MCF 10A (cell line): ENCODE measurements at regions not wholly inside any gene's neighbourhood (a gene's known extent, or its start where the extent isn't known, plus 50 kb on each side); places are given as distances from the start of the nearest gene placed in this dataset.

Experiments
- BruUV-seq: library from RNA; stranded (reverse); fragments of 400-500 nt; replicated peaks from 2 replicates; lab custom pipeline; 2021; lab: Mats Ljungman, UMichigan
- CTCF ChIA-PET: fragments of 300-600 bp; sonication (Branson Sonifier 250); formaldehyde crosslinking; extraction: SDS; loops from one replicate; lab custom pipeline; 2021; ENCODE audit warnings: antibody characterized with exemption, inconsistent platforms; lab: Yijun Ruan, JAX
- POLR2A ChIA-PET: fragments of 300-600, 350-650 bp; sonication (Branson Sonifier 250); formaldehyde crosslinking; extraction: SDS; loops from one replicate; lab custom pipeline; 2020; ENCODE audit warnings: antibody characterized with exemption, inconsistent platforms; lab: Yijun Ruan, JAX
- DNase-seq: peaks from one replicate; pipeline ENCODE4 v3.0.0-alpha.2; 2018; ENCODE audit not compliant: unreplicated experiment
- H3K27ac Mint-ChIP-seq: one replicate; pipeline ENCODE4 v1.8.0; 2022; ENCODE audit warnings: mild to moderate bottlenecking, low read depth, mixed read lengths; ENCODE audit not compliant: unreplicated experiment
- H3K27me3 Mint-ChIP-seq: one replicate; pipeline ENCODE4 v1.8.0; 2022; ENCODE audit warnings: mixed read lengths; ENCODE audit not compliant: insufficient read depth, unreplicated experiment
- H3K36me3 Mint-ChIP-seq: one replicate; pipeline ENCODE4 v1.8.0; 2022; ENCODE audit warnings: mild to moderate bottlenecking, moderate library complexity, mixed read lengths; ENCODE audit not compliant: insufficient read depth, unreplicated experiment
- H3K4me1 Mint-ChIP-seq: one replicate; pipeline ENCODE4 v1.8.0; 2022; ENCODE audit warnings: mixed read lengths; ENCODE audit not compliant: insufficient read depth, unreplicated experiment
- H3K4me3 Mint-ChIP-seq: one replicate; pipeline ENCODE4 v1.8.0; 2022; ENCODE audit warnings: mild to moderate bottlenecking, moderate library complexity, mixed read lengths; ENCODE audit not compliant: unreplicated experiment
- H3K9me3 Mint-ChIP-seq: one replicate; pipeline ENCODE4 v1.8.0; 2022; ENCODE audit warnings: mixed read lengths; ENCODE audit not compliant: unreplicated experiment
- CTCF ChIP-seq: fragments of 200-600 bp; IDR thresholded peaks from one replicate; pipeline ENCODE4 v1.8.0; 2022; ENCODE audit warnings: antibody characterized with exemption, mild to moderate bottlenecking; ENCODE audit not compliant: unreplicated experiment
- intact Hi-C: fragments of 100-400 bp; cut with micrococcal nuclease; formaldehyde crosslinking; loops from 2 replicates; pipeline ENCODE4 v1.14.1; 2022

- H3K27me3 Mint-ChIP-seq, result no peaks in the 10 kb centered on the region
- CTCF ChIA-PET, result interaction anchor here (0.6 kb wide), 1 partner anchor 135 kb away, joined by 3 read pairs; no protein-coding TSS in a partner anchor
- POLR2A ChIA-PET, result interaction anchor here (0.6 kb wide), 1 partner anchor 242 kb away, joined by 3 read pairs; no protein-coding TSS in a partner anchor
- intact Hi-C loops, result no loop called here
- H3K36me3 Mint-ChIP-seq, result no peaks in the 10 kb centered on the region
- BruUV-seq, result no TSS peak
- no peak overlapping the region for H3K4me3 Mint-ChIP-seq
- no peak for TF ChIP-seq CTCF
- H3K4me1 Mint-ChIP-seq, result peaks cover 1% of the 10 kb centered on the region
- no peak for DNase-seq
- no peak overlapping the region for H3K27ac Mint-ChIP-seq
- no peaks in the 10 kb centered on the region for H3K9me3 Mint-ChIP-seq
Measured at GRCh38 chr9:106724566-106724965, 138.4 kb upstream of the ZNF462 start.

- TF ChIP-seq CTCF, result no peak
- ChIA-PET CTCF (interaction anchor here (0.8 kb wide), 1 partner anchor 71 kb away, joined by 3 read pairs; no protein-coding TSS in a partner anchor), POLR2A (interaction anchor here (1.2 kb wide), 1 partner anchor 9 kb away, joined by 3 read pairs; no protein-coding TSS in a partner anchor)
- DNase-seq, result no peak
- BruUV-seq, result no TSS peak
- Mint-ChIP-seq H3K9me3 (no peaks in the 10 kb centered on the region), H3K27ac (no peak overlapping the region), H3K27me3 (no peaks in the 10 kb centered on the region), H3K4me3 (no peak overlapping the region), H3K36me3 (no peaks in the 10 kb centered on the region), H3K4me1 (no peaks in the 10 kb centered on the region)
- intact Hi-C loops, result no loop called here
Measured at GRCh38 chr9:106726070-106726815, 136.7 kb upstream of the ZNF462 start.

- POLR2A ChIA-PET, result no interaction called here
- no peaks in the 10 kb centered on the region for H3K27me3 Mint-ChIP-seq
- no peaks in the 10 kb centered on the region for H3K36me3 Mint-ChIP-seq
- no peaks in the 10 kb centered on the region for H3K4me1 Mint-ChIP-seq
- no TSS peak for BruUV-seq
- no peak overlapping the region for H3K27ac Mint-ChIP-seq
- CTCF ChIA-PET, result no interaction called here
- TF ChIP-seq CTCF, result no peak
- DNase-seq, result no peak
- no peaks in the 10 kb centered on the region for H3K9me3 Mint-ChIP-seq
- intact Hi-C loops, result no loop called here
- no peak overlapping the region for H3K4me3 Mint-ChIP-seq
Measured at GRCh38 chr9:106727969-106728368, 135.0 kb upstream of the ZNF462 start.

GRCh38 chr9:106728860-106729259 lies 134.1 kb upstream of the ZNF462 start:
- ChIA-PET CTCF (interaction anchor here (0.7 kb wide), 1 partner anchor 192 kb away, joined by 3 read pairs; no protein-coding TSS in a partner anchor), POLR2A (interaction anchor here (0.6 kb wide), 1 partner anchor 232 kb away, joined by 3 read pairs; no protein-coding TSS in a partner anchor)
- Mint-ChIP-seq H3K9me3 (no peaks in the 10 kb centered on the region), H3K27me3 (no peaks in the 10 kb centered on the region), H3K4me1 (no peaks in the 10 kb centered on the region), H3K36me3 (no peaks in the 10 kb centered on the region), H3K27ac (no peak overlapping the region), H3K4me3 (no peak overlapping the region)
- no peak for DNase-seq
- intact Hi-C loops, result no loop called here
- no TSS peak for BruUV-seq
- no peak for TF ChIP-seq CTCF
